Upper lobe of left lung (tissue), 6 donors: ENCODE measurements at regions not wholly inside any gene's neighbourhood (a gene's known extent, or its start where the extent isn't known, plus 50 kb on each side); places are given as distances from the start of the nearest gene placed in this dataset.

ENCODE experiments used
- ATAC-seq, 2 donors: fragments of 200-7000 bp; cut with Tn5 transposase; one replicate each; pipeline ENCODE4 v1.9.1; 2022; ENCODE audit warnings: mild to moderate bottlenecking in 2 of 2, moderate library complexity in 2 of 2; ENCODE audit not compliant: low FRiP score in 2 of 2
- DNase-seq, 2 donors: peaks; one replicate each; pipeline ENCODE4 v3.0.0-alpha.2; 2019 to 2020
- H3K27ac ChIP-seq, 4 donors: fragments of 200-600 bp; sonication (generic); one replicate each; pipeline ENCODE4 v1.5.1; 2016 to 2019
- H3K27me3 ChIP-seq, 4 donors: fragments of 200-600 bp; sonication (generic); one replicate each; pipeline ENCODE4 v1.5.1; 2017 to 2019
- H3K36me3 ChIP-seq, 4 donors: fragments of 200-600 bp; sonication (generic); one replicate each; pipeline ENCODE4 v1.5.1; 2016 to 2019
- H3K4me1 ChIP-seq, 4 donors: fragments of 200-600 bp; sonication (generic); one replicate each; pipeline ENCODE4 v1.5.1; 2018 to 2019
- H3K4me3 ChIP-seq, 4 donors: fragments of 200-600 bp; sonication (generic); one replicate each; pipeline ENCODE4 v1.5.1; 2017 to 2019; ENCODE audit warnings: mild to moderate bottlenecking in 2 of 4, moderate library complexity in 1 of 4
- H3K9me3 ChIP-seq, 4 donors: fragments of 200-600 bp; sonication (generic); one replicate each; pipeline ENCODE4 v1.5.1; 2018 to 2019
- EP300 ChIP-seq, 4 donors: sonication (generic); formaldehyde crosslinking; IDR thresholded peaks; one replicate each; pipeline ENCODE4 v1.5.1; 2017; ENCODE audit warnings: antibody characterized with exemption in 4 of 4, control low read depth in 2 of 4
- POLR2A ChIP-seq, 4 donors: fragments of 450-650 bp; IDR thresholded peaks; one replicate each; pipeline ENCODE4 v1.5.1; 2016 to 2017; ENCODE audit warnings: antibody characterized with exemption in 4 of 4, mild to moderate bottlenecking in 2 of 4
- POLR2AphosphoS5 ChIP-seq, 2 donors: sonication (generic); formaldehyde crosslinking; IDR thresholded peaks; one replicate each; pipeline ENCODE4 v1.5.1; 2017; ENCODE audit warnings: antibody characterized with exemption in 2 of 2
- WGBS, 2 donors: methylation state at CpG; one replicate each; pipeline ENCODE4 v1.1.5; 2017 to 2018; 5-methylcytosine and 5-hydroxymethylcytosine counted together
- TF ChIP-seq, protein P1 (sequence below), 6 experiments: fragments of 450-650 bp in 4 of 6; fragments of 200-600 bp in 2 of 6; sonication (generic) in 2 of 6; IDR thresholded peaks; one replicate each; pipeline ENCODE4 v1.5.1; 2016 to 2019; ENCODE audit warnings: antibody characterized with exemption in 6 of 6
- donor health status: DM: no; HTN: no; CAD: no; lungs with moderate emphysema.
- donor health status: DM: no; HTN: yes; CAD: no; lungs with severe emphysema.

DNA sequence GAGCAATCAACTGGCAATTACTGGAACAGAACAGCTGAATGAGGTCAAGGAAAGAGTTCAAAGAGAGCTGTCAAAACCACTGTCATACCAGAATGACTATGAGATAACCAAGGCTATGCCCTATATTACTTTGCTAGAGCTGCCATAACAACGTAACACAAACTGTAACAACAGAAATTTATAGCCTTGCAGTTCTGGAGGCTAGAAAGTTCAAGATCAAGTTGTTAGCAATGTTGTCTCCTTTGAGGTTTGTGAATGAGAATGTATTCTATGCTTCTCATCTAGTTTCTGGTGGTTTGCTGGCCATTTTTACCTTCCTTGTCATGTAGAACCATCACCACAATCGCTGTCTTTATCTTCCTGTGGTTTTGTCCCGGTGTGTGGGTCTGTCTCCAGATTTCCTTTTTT lies 1323.0 kb upstream of the GJE1 start:
- Histone ChIP-seq H3K9me3 (no peaks in the 10 kb centered on the region), H3K4me1 (no peaks in the 10 kb centered on the region), H3K4me3 (no peak overlapping the region), H3K27ac (no peak overlapping the region), H3K36me3 (no peaks in the 10 kb centered on the region), H3K27me3 (no peaks in the 10 kb centered on the region)
- ATAC-seq: no peak
- 52 to 74% methylated on average over 3 of the region's 3 CpGs for WGBS, 2 donors
- DNase-seq: no peak
- no peak for TF ChIP-seq EP300 (IDR thresholded peaks at IDR 0.05)
- TF ChIP-seq POLR2AphosphoS5 (IDR thresholded peaks at IDR 0.05): no peak
- no peak for TF ChIP-seq POLR2A (IDR thresholded peaks at IDR 0.05)
- TF ChIP-seq, protein P1, sequence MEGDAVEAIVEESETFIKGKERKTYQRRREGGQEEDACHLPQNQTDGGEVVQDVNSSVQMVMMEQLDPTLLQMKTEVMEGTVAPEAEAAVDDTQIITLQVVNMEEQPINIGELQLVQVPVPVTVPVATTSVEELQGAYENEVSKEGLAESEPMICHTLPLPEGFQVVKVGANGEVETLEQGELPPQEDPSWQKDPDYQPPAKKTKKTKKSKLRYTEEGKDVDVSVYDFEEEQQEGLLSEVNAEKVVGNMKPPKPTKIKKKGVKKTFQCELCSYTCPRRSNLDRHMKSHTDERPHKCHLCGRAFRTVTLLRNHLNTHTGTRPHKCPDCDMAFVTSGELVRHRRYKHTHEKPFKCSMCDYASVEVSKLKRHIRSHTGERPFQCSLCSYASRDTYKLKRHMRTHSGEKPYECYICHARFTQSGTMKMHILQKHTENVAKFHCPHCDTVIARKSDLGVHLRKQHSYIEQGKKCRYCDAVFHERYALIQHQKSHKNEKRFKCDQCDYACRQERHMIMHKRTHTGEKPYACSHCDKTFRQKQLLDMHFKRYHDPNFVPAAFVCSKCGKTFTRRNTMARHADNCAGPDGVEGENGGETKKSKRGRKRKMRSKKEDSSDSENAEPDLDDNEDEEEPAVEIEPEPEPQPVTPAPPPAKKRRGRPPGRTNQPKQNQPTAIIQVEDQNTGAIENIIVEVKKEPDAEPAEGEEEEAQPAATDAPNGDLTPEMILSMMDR (IDR thresholded peaks at IDR 0.05): no peak

GRCh38 chr6:140806431-140806830 lies 1326.3 kb upstream of the GJE1 start:
- H3K27ac ChIP-seq: no peak overlapping the region
- 84 to 88% methylated on average over 1 of the region's 1 CpG for WGBS, 2 donors
- no peak overlapping the region for H3K4me3 ChIP-seq
- H3K9me3 ChIP-seq: no peaks in the 10 kb centered on the region
- no peaks in the 10 kb centered on the region for H3K27me3 ChIP-seq
- H3K4me1 ChIP-seq: no peaks in the 10 kb centered on the region
- no peaks in the 10 kb centered on the region for H3K36me3 ChIP-seq
- TF ChIP-seq POLR2A (IDR thresholded peaks at IDR 0.05) (no peak), EP300 (IDR thresholded peaks at IDR 0.05) (no peak), POLR2AphosphoS5 (IDR thresholded peaks at IDR 0.05) (no peak)
- TF ChIP-seq, protein P1 (IDR thresholded peaks at IDR 0.05): no peak
- DNase-seq: no peak
- ATAC-seq: no peak

DNA sequence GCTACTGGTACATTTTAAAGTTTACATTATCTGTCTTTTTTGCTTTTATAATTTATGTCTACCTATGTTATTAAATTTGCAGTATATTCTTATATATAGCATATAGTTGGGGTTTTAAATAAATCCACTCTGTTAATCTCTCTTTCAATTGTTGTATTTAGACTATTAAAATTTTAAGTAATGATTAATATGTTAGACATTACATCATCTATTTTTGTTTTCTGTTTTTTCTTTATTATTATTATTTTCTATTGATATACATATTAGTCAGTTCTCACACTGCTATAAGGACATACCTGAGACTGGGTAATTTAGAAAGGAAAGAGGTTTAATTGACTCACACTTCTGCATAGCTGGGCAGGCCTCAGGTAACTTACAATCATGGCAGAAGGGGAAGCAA lies 1338.2 kb upstream of the GJE1 start:
- Histone ChIP-seq H3K4me1 (no peaks in the 10 kb centered on the region), H3K27me3 (no peaks in the 10 kb centered on the region), H3K9me3 (no peaks in the 10 kb centered on the region), H3K4me3 (no peak overlapping the region), H3K27ac (no peak overlapping the region), H3K36me3 (no peaks in the 10 kb centered on the region)
- no peak for DNase-seq
- TF ChIP-seq EP300 (IDR thresholded peaks at IDR 0.05) (no peak), POLR2A (IDR thresholded peaks at IDR 0.05) (no peak), POLR2AphosphoS5 (IDR thresholded peaks at IDR 0.05) (no peak)
- TF ChIP-seq, protein P1 (IDR thresholded peaks at IDR 0.05): no peak
- ATAC-seq: no peak

DNA sequence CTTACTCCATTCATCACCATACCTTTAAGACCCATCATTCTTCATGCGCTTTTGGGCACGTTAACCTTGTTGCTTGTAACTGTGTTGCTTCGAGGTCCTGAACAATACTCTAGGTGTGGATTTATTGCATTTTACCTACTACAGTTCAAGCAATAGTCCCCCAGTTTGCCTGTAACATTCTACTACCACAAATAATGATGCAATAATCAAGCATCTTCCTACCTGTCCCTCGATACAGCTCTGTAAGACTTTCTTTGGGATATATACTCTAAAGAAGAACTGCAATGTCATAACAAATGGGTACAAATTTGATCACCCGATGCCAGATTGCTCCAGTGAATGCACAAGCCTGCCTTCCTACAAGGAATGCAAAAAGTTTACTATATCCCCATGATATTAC lies 1342.6 kb upstream of the GJE1 start:
- Histone ChIP-seq H3K9me3 (no peaks in the 10 kb centered on the region), H3K36me3 (no peaks in the 10 kb centered on the region), H3K27me3 (no peaks in the 10 kb centered on the region), H3K27ac (no peak overlapping the region), H3K4me3 (no peak overlapping the region), H3K4me1 (no peaks in the 10 kb centered on the region)
- ATAC-seq (no peak), DNase-seq (no peak)
- no peak for TF ChIP-seq EP300 (IDR thresholded peaks at IDR 0.05)
- TF ChIP-seq POLR2A (IDR thresholded peaks at IDR 0.05): no peak
- TF ChIP-seq, protein P1 (IDR thresholded peaks at IDR 0.05): no peak
- no peak for TF ChIP-seq POLR2AphosphoS5 (IDR thresholded peaks at IDR 0.05)
- 89 to 90% methylated on average over 5 of the region's 5 CpGs for WGBS, 2 donors

- Histone ChIP-seq H3K4me1 (no peaks in the 10 kb centered on the region), H3K4me3 (no peak overlapping the region), H3K36me3 (no peaks in the 10 kb centered on the region), H3K27ac (no peak overlapping the region), H3K9me3 (no peaks in the 10 kb centered on the region), H3K27me3 (no peaks in the 10 kb centered on the region)
- no peak for DNase-seq
- no peak for ATAC-seq
- TF ChIP-seq POLR2A (IDR thresholded peaks at IDR 0.05) (no peak), EP300 (IDR thresholded peaks at IDR 0.05) (no peak), POLR2AphosphoS5 (IDR thresholded peaks at IDR 0.05) (no peak)
- TF ChIP-seq, protein P1 (IDR thresholded peaks at IDR 0.05): no peak
- WGBS, 2 donors: 82 to 83% methylated on average over 1 of the region's 1 CpG
Observed at GRCh38 chr6:140789466-140789865, 1343.3 kb upstream of the GJE1 start.
